Stimulated activated memory B cell treated with anti-CD40 and anti-IgM and Interleukin-4, amounts not matched to agents 10 μg/mL and 1 μg/mL and 100 μg/mL, for 72 hours (primary cell): ENCODE measurements at regions not wholly inside any gene's neighbourhood (a gene's known extent, or its start where the extent isn't known, plus 50 kb on each side); places are given as distances from the start of the nearest gene placed in this dataset.

Experiments
- ATAC-seq: fragments of 150-1000 bp; cut with Tn5 transposase; 2 replicates; pipeline ENCODE4 v1.10.0; 2021
- H3K27ac Mint-ChIP-seq: one replicate; pipeline ENCODE4 v1.8.0; 2022; ENCODE audit warnings: mild to moderate bottlenecking, mixed read lengths
- H3K27me3 Mint-ChIP-seq: one replicate; pipeline ENCODE4 v1.8.0; 2022; ENCODE audit warnings: mixed read lengths
- H3K36me3 Mint-ChIP-seq: one replicate; pipeline ENCODE4 v1.8.0; 2022; ENCODE audit warnings: mixed read lengths
- H3K4me1 Mint-ChIP-seq: one replicate; pipeline ENCODE4 v1.8.0; 2022; ENCODE audit warnings: mixed read lengths
- H3K4me3 Mint-ChIP-seq: one replicate; pipeline ENCODE4 v1.8.0; 2022; ENCODE audit warnings: mild to moderate bottlenecking, moderate library complexity, mixed read lengths
- H3K9me3 Mint-ChIP-seq: one replicate; pipeline ENCODE4 v1.8.0; 2022; ENCODE audit warnings: mixed read lengths

DNA sequence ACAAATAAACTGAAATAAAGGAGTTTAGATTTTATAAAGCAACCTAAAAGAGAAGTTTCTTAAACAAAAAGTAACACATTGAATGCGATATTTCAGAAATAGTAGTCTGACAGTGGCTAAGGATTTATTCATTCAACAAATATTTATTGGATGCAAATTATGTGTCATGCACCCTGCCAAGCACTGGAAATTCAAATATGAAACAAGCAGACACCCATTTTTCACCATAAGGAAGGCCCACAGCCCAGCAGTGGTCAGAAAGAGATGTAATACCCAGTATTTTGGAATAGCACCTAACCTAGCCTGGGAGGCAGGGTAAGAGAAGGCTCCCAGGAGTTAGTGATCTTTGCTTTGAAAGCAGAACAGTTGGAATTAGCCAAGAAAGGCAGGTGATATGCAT is 855.1 kb upstream of the TENM3 start:
- H3K27me3 Mint-ChIP-seq = no peaks in the 10 kb centered on the region
- ATAC-seq = no peak
- H3K4me1 Mint-ChIP-seq = no peaks in the 10 kb centered on the region
- H3K27ac Mint-ChIP-seq = no peak overlapping the region
- no peak overlapping the region for H3K4me3 Mint-ChIP-seq
- H3K9me3 Mint-ChIP-seq = no peaks in the 10 kb centered on the region
- H3K36me3 Mint-ChIP-seq = no peaks in the 10 kb centered on the region

DNA sequence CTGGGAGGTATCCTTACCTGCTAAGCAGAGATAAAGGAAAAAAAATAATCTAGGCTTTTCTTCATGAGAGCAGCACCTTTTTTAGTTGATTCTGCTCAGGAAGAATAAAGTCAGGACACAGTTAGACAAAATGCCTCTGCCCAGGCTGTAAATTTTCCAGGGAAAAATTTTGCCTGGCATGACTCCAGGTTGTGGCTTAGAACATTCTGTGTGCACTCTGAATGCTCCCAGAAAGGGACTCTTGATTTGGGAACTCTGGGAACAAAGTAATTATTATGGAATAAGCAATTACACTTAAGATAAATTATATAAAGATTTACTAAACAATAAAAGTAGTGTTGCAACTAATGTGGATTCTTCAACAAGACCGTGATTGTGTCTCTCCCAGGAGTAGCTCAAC is 826.2 kb upstream of the TENM3 start:
- peaks cover 3% of the 10 kb centered on the region for H3K9me3 Mint-ChIP-seq
- H3K27me3 Mint-ChIP-seq = no peaks in the 10 kb centered on the region
- no peak overlapping the region for H3K4me3 Mint-ChIP-seq
- no peak for ATAC-seq
- H3K36me3 Mint-ChIP-seq = no peaks in the 10 kb centered on the region
- no peak overlapping the region for H3K27ac Mint-ChIP-seq
- no peaks in the 10 kb centered on the region for H3K4me1 Mint-ChIP-seq

DNA sequence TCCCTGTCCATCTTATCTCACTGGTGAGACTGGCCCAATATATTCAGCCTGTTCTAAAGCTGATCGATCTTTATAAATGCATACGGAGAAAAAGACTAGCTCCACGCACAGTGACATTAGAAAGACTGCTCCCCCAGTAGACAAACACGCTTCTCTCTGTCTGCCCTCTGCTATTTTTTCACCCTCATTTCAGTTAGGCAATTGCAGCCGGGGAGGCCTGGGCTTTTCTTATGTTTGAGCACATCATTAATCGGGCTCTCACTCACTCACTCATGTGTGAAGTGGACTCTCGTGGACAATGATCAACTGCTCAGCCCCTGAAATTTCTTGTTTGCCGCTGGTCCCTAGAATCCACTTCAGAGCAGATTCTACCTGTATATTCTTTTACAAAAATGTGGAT is 824.7 kb upstream of the TENM3 start:
- no peak overlapping the region for H3K27ac Mint-ChIP-seq
- H3K27me3 Mint-ChIP-seq = no peaks in the 10 kb centered on the region
- peaks cover 3% of the 10 kb centered on the region for H3K9me3 Mint-ChIP-seq
- no peak overlapping the region for H3K4me3 Mint-ChIP-seq
- no peaks in the 10 kb centered on the region for H3K4me1 Mint-ChIP-seq
- ATAC-seq = no peak
- H3K36me3 Mint-ChIP-seq = no peaks in the 10 kb centered on the region

DNA sequence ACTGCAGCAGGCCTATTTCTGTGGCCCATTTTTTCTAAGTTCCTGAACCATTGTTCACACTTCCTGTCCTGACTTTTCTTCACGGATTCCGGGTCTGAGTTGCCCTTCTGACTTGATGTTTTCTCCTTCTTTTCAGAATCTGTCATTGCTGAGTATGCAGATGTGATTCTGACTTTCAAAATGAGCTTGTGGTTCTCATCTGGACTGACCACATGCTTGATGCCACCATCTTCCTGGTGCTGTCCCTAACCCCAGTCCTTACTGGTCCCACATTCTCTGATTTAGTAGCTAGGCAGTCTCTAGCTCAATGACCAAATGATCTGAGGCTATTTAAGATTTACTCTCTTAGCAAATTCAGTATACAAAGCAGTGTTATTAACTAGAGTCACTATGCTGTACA is 822.3 kb upstream of the TENM3 start:
- Mint-ChIP-seq H3K4me3 (no peak overlapping the region), H3K36me3 (no peaks in the 10 kb centered on the region), H3K9me3 (no peaks in the 10 kb centered on the region), H3K27me3 (no peaks in the 10 kb centered on the region), H3K4me1 (no peaks in the 10 kb centered on the region), H3K27ac (no peak overlapping the region)
- no peak for ATAC-seq

DNA sequence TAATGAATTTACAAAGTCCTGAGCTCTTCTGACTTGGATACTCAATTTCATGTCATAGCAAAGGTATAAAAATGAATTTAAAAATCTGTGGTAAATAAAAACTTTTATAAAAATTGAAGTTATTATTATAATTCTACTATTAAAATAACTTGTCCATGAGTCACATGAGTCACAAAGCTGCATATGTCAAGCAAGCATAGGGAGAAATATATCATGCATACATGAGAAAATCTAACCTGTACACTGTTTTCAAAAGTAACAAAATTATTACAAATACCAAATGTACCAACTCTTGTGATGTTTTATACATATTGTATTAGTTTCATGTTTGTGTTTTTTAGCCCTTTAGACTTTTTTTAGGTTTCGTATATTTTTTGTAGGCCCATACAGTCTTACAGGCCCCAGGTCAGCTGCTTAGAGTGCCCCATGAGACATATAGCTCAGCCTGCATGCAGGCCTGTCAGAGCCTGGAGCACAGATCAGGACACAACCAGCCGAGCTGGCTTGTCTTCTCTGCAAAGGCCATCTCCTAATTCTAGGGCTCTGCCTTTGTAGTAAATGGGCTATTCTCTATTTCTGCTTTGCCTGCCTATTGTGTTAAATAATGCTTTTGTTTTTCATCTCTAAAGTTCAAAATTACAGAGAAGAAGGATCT is 818.7 kb upstream of the TENM3 start:
- Mint-ChIP-seq H3K4me3 (no peak overlapping the region), H3K4me1 (no peaks in the 10 kb centered on the region), H3K27me3 (no peaks in the 10 kb centered on the region), H3K36me3 (no peaks in the 10 kb centered on the region), H3K9me3 (no peaks in the 10 kb centered on the region), H3K27ac (no peak overlapping the region)
- ATAC-seq = no peak

DNA sequence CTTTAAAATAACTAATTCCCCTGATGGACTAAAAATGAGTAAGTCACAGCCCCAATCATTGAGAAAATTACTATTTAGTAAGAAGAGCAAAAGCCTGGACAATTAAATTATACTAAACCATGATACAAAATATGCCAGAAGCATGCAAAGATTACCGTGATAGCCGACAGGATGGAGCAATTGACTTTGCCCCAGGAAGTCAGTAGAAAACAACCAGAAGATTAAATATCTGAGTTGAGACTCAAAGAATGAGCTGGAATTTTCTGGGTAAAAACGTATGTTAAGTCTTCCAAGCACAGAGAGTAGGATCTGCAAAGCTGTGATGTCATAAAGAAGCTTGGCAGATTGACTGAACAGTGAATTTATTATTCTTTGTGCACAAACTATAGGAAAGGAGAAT is 816.1 kb upstream of the TENM3 start:
- no peaks in the 10 kb centered on the region for H3K9me3 Mint-ChIP-seq
- no peak overlapping the region for H3K4me3 Mint-ChIP-seq
- H3K27ac Mint-ChIP-seq = no peak overlapping the region
- no peaks in the 10 kb centered on the region for H3K4me1 Mint-ChIP-seq
- H3K27me3 Mint-ChIP-seq = no peaks in the 10 kb centered on the region
- no peak for ATAC-seq
- H3K36me3 Mint-ChIP-seq = no peaks in the 10 kb centered on the region

DNA sequence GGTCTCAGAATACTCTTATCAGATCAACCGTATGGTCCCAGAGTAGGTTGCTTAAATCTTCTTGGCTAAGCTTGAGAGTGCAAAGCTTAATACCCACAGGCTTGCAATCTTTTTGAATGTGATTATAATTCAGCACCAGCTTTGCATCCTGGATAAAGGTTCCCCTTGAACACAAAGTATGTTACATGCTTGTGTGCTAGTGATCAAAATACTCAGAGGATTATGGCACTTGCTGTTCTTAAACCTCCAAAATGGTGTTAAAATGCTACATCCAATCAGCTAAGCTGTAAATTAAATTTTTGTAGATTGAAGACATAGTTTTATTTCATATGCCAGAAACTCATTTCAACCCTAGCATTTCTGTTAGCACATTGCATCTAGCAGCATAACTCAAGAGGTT is 812.2 kb upstream of the TENM3 start:
- no peak overlapping the region for H3K4me3 Mint-ChIP-seq
- no peaks in the 10 kb centered on the region for H3K4me1 Mint-ChIP-seq

DNA sequence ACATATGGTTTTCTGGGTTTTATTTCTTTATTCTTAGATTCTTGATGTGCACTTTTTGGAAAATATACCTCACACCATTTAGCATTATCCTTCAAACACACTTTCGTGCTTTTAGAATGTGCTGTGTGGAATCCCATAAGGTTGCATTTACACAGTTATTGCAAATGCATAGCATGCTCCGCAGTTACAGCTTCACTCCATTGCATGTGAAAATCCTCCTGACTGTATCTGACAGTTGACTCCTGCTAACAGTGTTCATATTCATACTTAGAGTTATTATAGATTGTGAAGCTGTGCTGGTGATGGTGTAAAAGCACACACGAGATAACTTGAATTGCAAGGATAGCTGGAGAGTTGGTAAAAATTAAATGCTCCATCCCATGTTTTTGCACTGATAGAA is 811.5 kb upstream of the TENM3 start:
- H3K36me3 Mint-ChIP-seq = no peaks in the 10 kb centered on the region
- no peak for ATAC-seq
- no peaks in the 10 kb centered on the region for H3K27me3 Mint-ChIP-seq
- no peak overlapping the region for H3K27ac Mint-ChIP-seq
- H3K9me3 Mint-ChIP-seq = no peaks in the 10 kb centered on the region
- H3K4me3 Mint-ChIP-seq = no peak overlapping the region
- no peaks in the 10 kb centered on the region for H3K4me1 Mint-ChIP-seq

More for the DNA sequence above, 812.2 kb upstream of the TENM3 start:
- ATAC-seq = no peak
- Mint-ChIP-seq H3K36me3 (no peaks in the 10 kb centered on the region), H3K27ac (no peak overlapping the region), H3K9me3 (no peaks in the 10 kb centered on the region), H3K27me3 (no peaks in the 10 kb centered on the region)

DNA sequence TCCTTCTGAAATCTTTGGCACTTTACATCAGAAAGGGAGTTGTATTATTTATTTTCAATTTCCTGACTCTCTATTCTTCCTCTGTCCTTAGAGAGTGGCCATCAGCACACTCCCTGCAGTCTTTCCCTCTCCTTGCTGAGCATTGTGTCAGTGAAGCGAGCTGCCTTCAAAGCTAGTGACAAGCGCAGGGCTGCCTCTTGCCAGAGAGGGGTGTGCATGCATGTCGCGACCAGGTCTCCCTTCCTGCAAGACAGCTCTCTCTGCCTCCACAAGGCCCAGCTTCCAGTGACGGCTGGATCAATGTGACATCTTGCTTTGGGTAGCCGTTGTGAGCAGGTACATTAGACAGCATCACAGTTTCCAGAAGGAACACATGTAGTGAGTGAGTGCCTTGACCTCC is 810.9 kb upstream of the TENM3 start:
- Mint-ChIP-seq H3K9me3 (no peaks in the 10 kb centered on the region), H3K4me1 (no peaks in the 10 kb centered on the region), H3K36me3 (no peaks in the 10 kb centered on the region), H3K4me3 (no peak overlapping the region), H3K27ac (no peak overlapping the region), H3K27me3 (no peaks in the 10 kb centered on the region)
- no peak for ATAC-seq

DNA sequence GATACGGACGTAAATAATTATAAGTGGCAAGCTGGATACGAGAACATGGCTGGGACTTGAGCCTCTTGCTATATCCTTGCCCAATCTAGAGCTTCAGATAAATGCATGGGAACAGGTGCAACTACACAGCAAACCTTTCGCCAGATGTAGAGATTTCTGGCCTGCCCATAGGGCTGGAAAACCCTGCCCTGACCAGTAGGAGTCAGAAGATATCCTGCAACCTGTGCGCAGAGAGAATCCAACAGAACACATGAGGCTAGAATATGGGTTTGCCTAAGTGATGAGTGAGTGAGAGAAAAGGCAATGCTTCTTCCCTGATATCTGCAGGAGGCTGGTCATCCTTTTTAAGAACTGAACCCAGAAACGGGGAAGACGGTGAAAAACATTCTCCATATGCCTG is 805.3 kb upstream of the TENM3 start:
- H3K36me3 Mint-ChIP-seq = no peaks in the 10 kb centered on the region

DNA sequence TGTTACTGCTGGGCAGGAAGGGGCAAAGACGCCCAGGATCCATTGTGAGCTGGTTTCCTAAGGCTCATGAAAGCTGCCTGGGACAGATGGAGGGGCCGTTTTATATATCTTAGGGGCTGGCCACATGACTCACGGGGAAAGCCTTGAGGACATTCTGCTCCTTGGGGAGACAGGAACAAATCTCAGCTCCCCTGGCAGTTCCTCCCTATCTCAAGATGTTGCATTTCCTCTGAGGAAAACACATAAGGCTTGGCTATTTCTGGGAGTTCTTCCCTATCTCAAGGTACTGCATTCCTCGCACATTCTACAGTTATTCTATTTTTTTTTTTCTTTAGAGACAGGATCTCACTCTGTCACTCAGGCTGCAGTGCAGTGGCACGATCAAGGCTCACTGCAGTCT is 804.6 kb upstream of the TENM3 start:
- ATAC-seq = no peak
- Mint-ChIP-seq H3K36me3 (no peaks in the 10 kb centered on the region), H3K27ac (no peak overlapping the region), H3K27me3 (no peaks in the 10 kb centered on the region), H3K4me1 (no peaks in the 10 kb centered on the region), H3K9me3 (no peaks in the 10 kb centered on the region), H3K4me3 (no peak overlapping the region)

More for the DNA sequence above, 805.3 kb upstream of the TENM3 start:
- ATAC-seq = no peak
- Mint-ChIP-seq H3K4me1 (no peaks in the 10 kb centered on the region), H3K27ac (no peak overlapping the region), H3K27me3 (no peaks in the 10 kb centered on the region), H3K9me3 (no peaks in the 10 kb centered on the region), H3K4me3 (no peak overlapping the region)

DNA sequence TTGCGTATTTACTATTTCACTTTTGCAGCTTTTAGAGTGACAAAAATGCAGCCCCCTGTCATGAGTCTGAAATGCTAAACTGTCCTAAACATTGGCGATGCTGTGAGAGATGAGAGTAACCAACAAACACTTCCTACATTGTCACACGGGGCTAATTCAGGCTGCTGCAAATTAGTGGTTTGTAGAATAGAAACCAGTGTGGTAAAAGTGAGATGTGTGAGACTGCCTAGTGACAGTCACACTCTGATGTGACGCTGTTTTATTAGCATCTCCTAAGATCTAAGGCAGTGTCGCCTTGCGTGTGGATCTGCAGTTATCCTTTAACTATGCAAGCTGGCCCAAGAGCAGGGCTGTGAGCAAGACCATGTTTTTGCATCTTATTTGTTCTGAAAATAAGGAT is 800.2 kb upstream of the TENM3 start:
- H3K4me1 Mint-ChIP-seq = no peaks in the 10 kb centered on the region
- no peaks in the 10 kb centered on the region for H3K36me3 Mint-ChIP-seq
- no peak overlapping the region for H3K27ac Mint-ChIP-seq
- no peaks in the 10 kb centered on the region for H3K27me3 Mint-ChIP-seq
- H3K9me3 Mint-ChIP-seq = no peaks in the 10 kb centered on the region
- no peak for ATAC-seq
- no peak overlapping the region for H3K4me3 Mint-ChIP-seq

DNA sequence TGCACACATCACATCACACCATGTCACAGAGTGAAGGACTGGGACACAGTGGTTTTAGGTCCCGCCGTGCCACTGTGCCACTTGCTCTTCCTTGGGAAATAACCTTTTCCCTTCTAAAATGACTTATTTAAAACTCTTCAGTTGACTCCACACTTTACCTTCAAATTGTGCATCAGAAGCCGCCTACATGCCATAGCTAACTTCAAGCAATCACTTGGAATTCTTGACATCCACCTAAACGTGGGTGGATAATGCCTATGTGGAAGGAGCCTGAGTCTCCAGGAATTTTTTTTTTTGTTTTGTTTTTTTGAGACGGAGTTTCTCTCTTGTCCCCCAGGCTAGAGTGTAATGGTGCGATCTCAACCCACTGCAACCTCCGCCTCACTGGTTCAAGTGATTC is 777.4 kb upstream of the TENM3 start:
- no peaks in the 10 kb centered on the region for H3K27me3 Mint-ChIP-seq
- no peak for ATAC-seq
- peaks cover 2% of the 10 kb centered on the region for H3K9me3 Mint-ChIP-seq
- no peak overlapping the region for H3K4me3 Mint-ChIP-seq
- no peaks in the 10 kb centered on the region for H3K4me1 Mint-ChIP-seq
- H3K36me3 Mint-ChIP-seq = no peaks in the 10 kb centered on the region
- no peak overlapping the region for H3K27ac Mint-ChIP-seq

DNA sequence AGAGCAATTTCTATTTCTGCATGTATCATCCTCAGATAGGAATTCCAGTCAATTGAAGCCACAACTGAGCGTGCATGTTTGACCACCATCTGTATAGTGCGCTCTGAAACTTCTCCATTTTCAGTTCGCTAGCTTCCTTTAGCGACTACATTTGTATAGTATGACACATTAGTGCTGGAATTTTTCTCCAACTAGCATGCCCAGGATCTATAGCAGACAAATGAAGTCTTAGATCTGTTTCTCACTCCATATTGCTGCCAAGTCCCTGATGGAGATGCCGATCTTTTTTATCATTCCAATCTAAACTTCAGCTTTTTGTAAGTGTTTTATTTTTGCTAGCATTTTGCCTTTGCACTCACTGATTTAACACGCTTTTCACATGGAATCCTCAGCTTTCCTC is 774.8 kb upstream of the TENM3 start:
- no peak overlapping the region for H3K27ac Mint-ChIP-seq
- ATAC-seq = no peak
- no peaks in the 10 kb centered on the region for H3K27me3 Mint-ChIP-seq
- no peaks in the 10 kb centered on the region for H3K9me3 Mint-ChIP-seq
- no peak overlapping the region for H3K4me3 Mint-ChIP-seq
- no peaks in the 10 kb centered on the region for H3K4me1 Mint-ChIP-seq
- H3K36me3 Mint-ChIP-seq = no peaks in the 10 kb centered on the region

DNA sequence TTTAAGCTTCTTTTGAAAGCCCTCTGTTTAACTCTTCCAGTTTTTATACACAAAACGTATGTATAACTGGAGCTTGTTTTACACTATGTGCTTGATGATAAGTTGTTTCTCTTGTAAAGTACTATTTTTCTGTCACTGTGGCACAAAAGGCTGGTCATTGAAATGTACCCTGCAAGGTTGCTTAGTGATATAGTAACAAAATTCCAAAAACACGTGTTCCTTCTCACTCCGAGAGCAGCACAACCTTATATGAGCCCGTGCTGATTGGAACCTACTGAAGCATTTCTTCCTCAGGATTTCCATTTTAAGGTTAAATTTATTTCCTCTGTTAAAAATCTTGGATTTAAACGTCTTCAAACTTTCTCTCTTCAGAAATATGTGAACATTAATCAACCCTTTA is 772.9 kb upstream of the TENM3 start:
- no peak for ATAC-seq
- no peaks in the 10 kb centered on the region for H3K27me3 Mint-ChIP-seq
- no peak overlapping the region for H3K4me3 Mint-ChIP-seq
- no peaks in the 10 kb centered on the region for H3K9me3 Mint-ChIP-seq
- H3K27ac Mint-ChIP-seq = no peak overlapping the region
- no peaks in the 10 kb centered on the region for H3K4me1 Mint-ChIP-seq
- H3K36me3 Mint-ChIP-seq = no peaks in the 10 kb centered on the region

DNA sequence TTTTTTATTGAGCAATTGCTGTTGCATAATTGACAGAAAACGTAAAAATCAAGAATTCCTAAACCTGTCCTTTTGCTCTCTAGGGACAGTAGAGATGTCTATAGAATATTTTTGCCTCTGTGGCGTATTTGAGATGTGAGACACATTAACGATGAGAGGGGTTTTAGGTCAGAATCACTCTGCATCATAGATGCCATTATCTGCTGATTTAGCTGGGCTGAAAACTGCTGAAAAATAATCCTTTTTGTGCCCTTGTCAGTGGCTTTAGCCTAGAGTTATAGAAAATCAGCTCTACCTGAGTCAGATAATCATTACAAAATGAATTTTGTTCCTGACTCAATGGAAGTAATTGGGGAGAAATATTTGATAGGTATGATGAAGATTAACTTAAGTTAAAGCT is 767.8 kb upstream of the TENM3 start:
- H3K4me1 Mint-ChIP-seq = no peaks in the 10 kb centered on the region
- H3K27ac Mint-ChIP-seq = no peak overlapping the region
- no peak for ATAC-seq
- H3K36me3 Mint-ChIP-seq = no peaks in the 10 kb centered on the region
- H3K4me3 Mint-ChIP-seq = no peak overlapping the region
- no peaks in the 10 kb centered on the region for H3K27me3 Mint-ChIP-seq
- H3K9me3 Mint-ChIP-seq = no peaks in the 10 kb centered on the region
